Lower lobe of right lung (tissue), 2 donors: ENCODE measurements at regions not wholly inside any gene's neighbourhood (a gene's known extent, or its start where the extent isn't known, plus 50 kb on each side); places are given as distances from the start of the nearest gene placed in this dataset.
"Not testable (repeated sequence)": the region's sequence is repeated elsewhere in the genome, so short reads cannot be mapped to it uniquely, and the experiment has no call there.

Experiments
- ATAC-seq, 2 donors: fragments of 200-7000 bp; cut with Tn5 transposase; one replicate each; pipeline ENCODE4 v1.9.1; 2020 to 2022; ENCODE audit warnings: mild to moderate bottlenecking in 2 of 2, moderate library complexity in 2 of 2
- DNase-seq: peaks from one replicate; pipeline ENCODE4 v3.0.0-alpha.2; 2020
- H3K27ac ChIP-seq: fragments of 200-600 bp; one replicate; pipeline ENCODE4 v1.8.0; 2022
- H3K27me3 ChIP-seq: fragments of 200-600 bp; one replicate; pipeline ENCODE4 v1.8.0; 2022; ENCODE audit warnings: low read depth
- H3K36me3 ChIP-seq: fragments of 200-600 bp; one replicate; pipeline ENCODE4 v1.8.0; 2022; ENCODE audit warnings: mild to moderate bottlenecking
- H3K4me1 ChIP-seq: fragments of 200-600 bp; one replicate; pipeline ENCODE4 v1.8.0; 2022
- H3K4me3 ChIP-seq: fragments of 200-600 bp; one replicate; pipeline ENCODE4 v1.8.0; 2022; ENCODE audit warnings: mild to moderate bottlenecking
- H3K9me3 ChIP-seq: fragments of 200-600 bp; one replicate; pipeline ENCODE4 v1.8.0; 2022
- intact Hi-C: fragments of 100-400 bp; cut with DNase I; formaldehyde crosslinking; loops from one replicate; pipeline ENCODE4 v1.11.0; 2022
- TF ChIP-seq, protein P1 (sequence below): fragments of 200-600 bp; IDR thresholded peaks from one replicate; pipeline ENCODE4 v1.8.0; 2022; ENCODE audit warnings: antibody characterized with exemption, mild to moderate bottlenecking
- donor health status: DM: no; HTN: yes; CAD: no; lungs with severe emphysema.

DNA sequence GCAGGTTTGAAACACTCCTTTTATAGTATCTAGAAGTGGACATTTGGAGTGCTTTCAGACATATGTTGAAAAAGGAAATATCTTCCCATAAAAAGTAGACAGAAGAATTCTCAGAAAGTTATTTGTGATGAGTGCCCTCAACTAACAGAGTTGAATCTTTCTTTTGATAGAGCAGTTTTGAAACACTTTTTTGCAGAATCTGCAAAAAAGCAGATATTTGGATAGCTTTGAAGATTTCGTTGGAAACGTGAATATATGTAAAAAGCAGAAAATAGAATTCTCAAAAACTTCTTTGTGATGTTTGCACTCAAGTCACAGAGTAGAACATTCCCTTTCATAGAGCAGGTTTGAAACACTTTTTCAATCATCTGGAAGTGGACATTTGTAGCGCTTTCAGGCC lies 676.4 kb upstream of the ZNF337 start:
- H3K27me3 ChIP-seq, intact Hi-C loops, ATAC-seq, H3K4me3 ChIP-seq, H3K27ac ChIP-seq, H3K36me3 ChIP-seq, H3K4me1 ChIP-seq, DNase-seq, H3K9me3 ChIP-seq: not testable (repeated sequence)

DNA sequence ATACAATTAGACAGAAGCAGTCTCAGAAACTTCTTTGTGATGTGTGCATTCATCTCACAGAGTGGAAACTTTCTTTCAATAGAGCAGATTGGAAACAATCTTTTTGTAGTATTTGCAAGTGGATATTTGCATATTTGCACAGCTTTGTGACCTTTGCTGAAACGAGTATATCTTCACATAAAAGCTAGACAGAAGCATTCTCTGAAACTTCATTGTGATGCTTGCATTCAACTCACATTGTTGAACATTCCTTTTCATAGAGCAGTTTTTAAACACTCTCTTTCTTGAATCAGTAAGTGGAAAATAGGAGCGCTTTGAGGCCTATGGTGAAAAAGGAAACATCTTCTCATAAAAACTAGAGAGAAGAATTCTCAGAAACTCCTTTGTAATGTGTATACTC lies 657.9 kb upstream of the ZNF337 start:
- no peaks in the 10 kb centered on the region for H3K27me3 ChIP-seq
- DNase-seq (no peak), ATAC-seq (no peak)
- H3K27ac ChIP-seq = no peak overlapping the region
- intact Hi-C loops = no loop called here
- no peaks in the 10 kb centered on the region for H3K4me1 ChIP-seq
- no peak overlapping the region for H3K4me3 ChIP-seq
- TF ChIP-seq, protein P1, sequence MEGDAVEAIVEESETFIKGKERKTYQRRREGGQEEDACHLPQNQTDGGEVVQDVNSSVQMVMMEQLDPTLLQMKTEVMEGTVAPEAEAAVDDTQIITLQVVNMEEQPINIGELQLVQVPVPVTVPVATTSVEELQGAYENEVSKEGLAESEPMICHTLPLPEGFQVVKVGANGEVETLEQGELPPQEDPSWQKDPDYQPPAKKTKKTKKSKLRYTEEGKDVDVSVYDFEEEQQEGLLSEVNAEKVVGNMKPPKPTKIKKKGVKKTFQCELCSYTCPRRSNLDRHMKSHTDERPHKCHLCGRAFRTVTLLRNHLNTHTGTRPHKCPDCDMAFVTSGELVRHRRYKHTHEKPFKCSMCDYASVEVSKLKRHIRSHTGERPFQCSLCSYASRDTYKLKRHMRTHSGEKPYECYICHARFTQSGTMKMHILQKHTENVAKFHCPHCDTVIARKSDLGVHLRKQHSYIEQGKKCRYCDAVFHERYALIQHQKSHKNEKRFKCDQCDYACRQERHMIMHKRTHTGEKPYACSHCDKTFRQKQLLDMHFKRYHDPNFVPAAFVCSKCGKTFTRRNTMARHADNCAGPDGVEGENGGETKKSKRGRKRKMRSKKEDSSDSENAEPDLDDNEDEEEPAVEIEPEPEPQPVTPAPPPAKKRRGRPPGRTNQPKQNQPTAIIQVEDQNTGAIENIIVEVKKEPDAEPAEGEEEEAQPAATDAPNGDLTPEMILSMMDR = no peak
- peaks cover 3% of the 10 kb centered on the region for H3K9me3 ChIP-seq
- no peaks in the 10 kb centered on the region for H3K36me3 ChIP-seq

- Histone ChIP-seq H3K27ac (no peak overlapping the region), H3K9me3 (peaks cover 3% of the 10 kb centered on the region), H3K27me3 (no peaks in the 10 kb centered on the region), H3K36me3 (no peaks in the 10 kb centered on the region), H3K4me1 (no peaks in the 10 kb centered on the region), H3K4me3 (no peak overlapping the region)
- intact Hi-C loops = no loop called here
- TF ChIP-seq, protein P1 = no peak
- no peak for ATAC-seq
- no peak for DNase-seq
These were observed 650.7 kb upstream of the ZNF337 start for GRCh38 chr20:26347396-26347795.

GRCh38 chr20:26340460-26341065 lies 643.9 kb upstream of the ZNF337 start:
- H3K9me3 ChIP-seq, intact Hi-C loops, H3K27ac ChIP-seq, H3K4me1 ChIP-seq, DNase-seq, H3K36me3 ChIP-seq, H3K27me3 ChIP-seq, H3K4me3 ChIP-seq, ATAC-seq: not testable (repeated sequence)

- no peaks in the 10 kb centered on the region for H3K27me3 ChIP-seq
- H3K36me3 ChIP-seq = no peaks in the 10 kb centered on the region
- H3K4me1 ChIP-seq = no peaks in the 10 kb centered on the region
- ATAC-seq (no peak), DNase-seq (no peak)
- no peak overlapping the region for H3K4me3 ChIP-seq
- H3K9me3 ChIP-seq = no peaks in the 10 kb centered on the region
- no peak overlapping the region for H3K27ac ChIP-seq
- intact Hi-C loops = no loop called here
- TF ChIP-seq, protein P1 = no peak
These were observed 627.5 kb upstream of the ZNF337 start for GRCh38 chr20:26324177-26324576.

DNA sequence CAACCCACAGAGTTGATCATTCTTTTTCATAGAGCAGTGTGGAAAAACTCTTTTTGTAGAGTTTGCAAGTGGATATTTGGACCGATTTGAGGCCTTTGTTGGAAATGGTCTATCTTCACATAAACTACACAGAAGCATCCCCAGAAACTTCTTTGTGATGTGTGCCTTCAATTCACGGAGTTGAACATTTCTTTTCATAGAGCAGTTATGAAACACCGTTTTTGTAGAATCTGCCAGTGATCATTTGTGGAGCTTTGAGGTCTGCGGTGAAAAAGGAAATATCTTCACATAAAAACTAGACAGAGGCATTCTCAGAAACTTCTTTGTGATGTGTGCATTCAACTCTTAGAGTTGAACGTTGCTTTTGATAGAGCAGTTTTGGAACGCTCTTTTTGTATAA lies 618.4 kb upstream of the ZNF337 start:
- H3K4me3 ChIP-seq = no peak overlapping the region
- TF ChIP-seq, protein P1 = no peak
- DNase-seq (no peak), ATAC-seq (no peak)
- no peak overlapping the region for H3K27ac ChIP-seq
- H3K36me3 ChIP-seq = no peaks in the 10 kb centered on the region
- intact Hi-C loops = no loop called here
- H3K27me3 ChIP-seq = no peaks in the 10 kb centered on the region
- no peaks in the 10 kb centered on the region for H3K4me1 ChIP-seq
- H3K9me3 ChIP-seq = no peaks in the 10 kb centered on the region

- H3K4me1 ChIP-seq, ATAC-seq, H3K27ac ChIP-seq, H3K9me3 ChIP-seq, H3K27me3 ChIP-seq, H3K4me3 ChIP-seq, intact Hi-C loops, DNase-seq, H3K36me3 ChIP-seq: not testable (repeated sequence)
These were observed 613.1 kb upstream of the ZNF337 start for GRCh38 chr20:26309720-26310119.
